ENCODE measurements at regions not wholly inside any gene's neighbourhood (a gene's known extent, or its start where the extent isn't known, plus 50 kb on each side); places are given as distances from the start of the nearest gene placed in this dataset.

DNA sequence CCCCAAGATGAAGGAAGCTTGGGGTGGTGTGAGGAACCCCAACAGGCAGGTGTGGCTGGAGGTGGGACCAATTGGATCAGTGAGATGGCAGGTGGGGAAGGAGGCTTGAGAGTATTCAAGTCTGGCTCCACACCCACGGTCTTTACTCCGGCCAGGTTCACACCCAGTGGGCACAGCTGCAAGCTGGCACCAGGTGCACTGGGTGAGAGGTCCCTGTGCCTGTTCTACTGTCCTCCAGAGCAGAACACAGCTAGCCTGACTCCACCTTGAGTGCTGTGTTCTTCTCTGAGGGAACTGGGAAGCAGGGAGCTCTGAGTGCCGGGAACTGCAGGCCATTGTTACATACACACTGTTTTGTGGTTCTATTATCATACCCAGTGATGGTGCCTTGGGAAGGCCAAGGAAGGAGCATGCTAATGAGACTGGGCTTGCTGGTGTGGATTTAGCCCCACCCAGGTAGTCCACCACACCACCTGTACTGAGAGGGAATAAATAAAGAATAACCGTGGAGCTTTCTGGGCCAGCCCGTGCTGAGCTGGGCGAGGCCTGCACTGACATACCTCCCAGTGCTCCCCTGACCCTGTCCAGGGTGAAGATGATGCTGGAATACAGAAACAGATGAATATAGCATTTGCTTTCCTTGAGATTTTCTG lies 93.4 kb downstream of the ABHD5 start:
- H3K4me1 ChIP-seq (ENCODE audit: insufficient read depth) = no peaks in the 10 kb centered on the region
- TF ChIP-seq EZH2 (IDR thresholded peaks at IDR 0.05; ENCODE audit: borderline replicate concordance) (no peak), CTCF (IDR thresholded peaks at IDR 0.05; ENCODE audit: poor library complexity) (no peak), EZH2phosphoT487 (IDR thresholded peaks at IDR 0.05; ENCODE audit: low read depth, severe bottlenecking, unreplicated experiment) (no peak)
- DNase-seq (ENCODE audit: low spot score) = no peak
- no peak overlapping the region for H3K4me2 ChIP-seq
- H3K4me3 ChIP-seq = no peak overlapping the region
- 96% methylated on average over 6 of the region's 6 CpGs for WGBS (ENCODE audit: low lambda C conversion rate, missing lambda C conversion rate)
- H2AFZ ChIP-seq = no peak overlapping the region
- no peaks in the 10 kb centered on the region for H3K27me3 ChIP-seq
- no peaks in the 10 kb centered on the region for H3K36me3 ChIP-seq (replicated peaks; ENCODE audit: insufficient read depth, low read depth)
- H3K27ac ChIP-seq = no peak overlapping the region
- no peaks in the 10 kb centered on the region for H3K79me2 ChIP-seq
- no peaks in the 10 kb centered on the region for H3K9me2 ChIP-seq (replicated peaks; ENCODE audit: insufficient read depth)
- no peaks in the 10 kb centered on the region for H4K20me1 ChIP-seq (ENCODE audit: insufficient read depth, poor library complexity, severe bottlenecking)
- H3K9me3 ChIP-seq (ENCODE audit: low read depth) = no peaks in the 10 kb centered on the region

- WGBS (ENCODE audit: low lambda C conversion rate, missing lambda C conversion rate) = 76% methylated on average over 4 of the region's 4 CpGs
- no peak overlapping the region for H3K4me2 ChIP-seq
- no peak for TF ChIP-seq CTCF (IDR thresholded peaks at IDR 0.05; ENCODE audit: poor library complexity)
- TF ChIP-seq EZH2phosphoT487 (IDR thresholded peaks at IDR 0.05; ENCODE audit: low read depth, severe bottlenecking, unreplicated experiment) = no peak
- TF ChIP-seq EZH2 (IDR thresholded peaks at IDR 0.05; ENCODE audit: borderline replicate concordance) = no peak
- H2AFZ ChIP-seq = no peak overlapping the region
- H3K27ac ChIP-seq = no peak overlapping the region
- H3K36me3 ChIP-seq (replicated peaks; ENCODE audit: insufficient read depth, low read depth) = no peaks in the 10 kb centered on the region
- no peaks in the 10 kb centered on the region for H3K9me3 ChIP-seq (ENCODE audit: low read depth)
- no peaks in the 10 kb centered on the region for H3K4me1 ChIP-seq (ENCODE audit: insufficient read depth)
- H4K20me1 ChIP-seq (ENCODE audit: insufficient read depth, poor library complexity, severe bottlenecking) = no peaks in the 10 kb centered on the region
- H3K9me2 ChIP-seq (replicated peaks; ENCODE audit: insufficient read depth) = no peaks in the 10 kb centered on the region
- H3K79me2 ChIP-seq = no peaks in the 10 kb centered on the region
- no peak overlapping the region for H3K4me3 ChIP-seq
- no peak for DNase-seq (ENCODE audit: low spot score)
- H3K27me3 ChIP-seq = no peaks in the 10 kb centered on the region
These were observed 93.9 kb downstream of the ABHD5 start for GRCh38 chr3:43784640-43785011.

DNA sequence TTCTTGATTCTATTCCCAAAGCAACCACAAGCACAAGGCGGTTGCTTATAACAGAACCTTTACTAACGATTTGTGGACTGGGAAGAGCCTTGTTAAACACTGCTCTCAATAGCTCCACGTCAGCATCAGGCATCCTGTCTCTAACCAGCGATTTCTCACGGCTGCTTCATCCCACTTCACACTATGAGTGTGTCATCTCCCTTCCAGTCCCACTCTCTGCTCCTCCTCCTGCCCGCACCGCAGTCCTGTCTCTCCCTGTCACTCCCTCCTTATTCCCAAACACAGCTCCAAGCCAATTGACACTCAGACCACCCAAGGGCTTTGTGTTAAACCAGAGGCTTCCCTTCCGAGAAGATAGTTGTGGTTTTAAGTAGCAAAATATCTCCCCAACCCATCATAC lies 94.8 kb downstream of the ABHD5 start:
- no peaks in the 10 kb centered on the region for H4K20me1 ChIP-seq (ENCODE audit: insufficient read depth, poor library complexity, severe bottlenecking)
- no peaks in the 10 kb centered on the region for H3K9me2 ChIP-seq (replicated peaks; ENCODE audit: insufficient read depth)
- H2AFZ ChIP-seq = no peak overlapping the region
- no peaks in the 10 kb centered on the region for H3K4me1 ChIP-seq (ENCODE audit: insufficient read depth)
- no peak for DNase-seq (ENCODE audit: low spot score)
- WGBS (ENCODE audit: low lambda C conversion rate, missing lambda C conversion rate) = 65% methylated on average over 8 of the region's 8 CpGs
- no peak overlapping the region for H3K27ac ChIP-seq
- no peak overlapping the region for H3K4me2 ChIP-seq
- H3K27me3 ChIP-seq = no peaks in the 10 kb centered on the region
- TF ChIP-seq EZH2 (IDR thresholded peaks at IDR 0.05; ENCODE audit: borderline replicate concordance) = no peak
- TF ChIP-seq CTCF (IDR thresholded peaks at IDR 0.05; ENCODE audit: poor library complexity) = no peak
- no peak for TF ChIP-seq EZH2phosphoT487 (IDR thresholded peaks at IDR 0.05; ENCODE audit: low read depth, severe bottlenecking, unreplicated experiment)
- no peaks in the 10 kb centered on the region for H3K36me3 ChIP-seq (replicated peaks; ENCODE audit: insufficient read depth, low read depth)
- no peaks in the 10 kb centered on the region for H3K79me2 ChIP-seq
- H3K4me3 ChIP-seq = no peak overlapping the region
- no peaks in the 10 kb centered on the region for H3K9me3 ChIP-seq (ENCODE audit: low read depth)

Measured in hepatocyte (in vitro differentiated cells).